Activated T-cell treated with anti-CD3 and anti-CD28 coated beads, Interleukin-2, amount 50 U/mL, for 24 hours (primary cell): ENCODE measurements at regions not wholly inside any gene's neighbourhood (a gene's known extent, or its start where the extent isn't known, plus 50 kb on each side); places are given as distances from the start of the nearest gene placed in this dataset.

Experiments used
- DNase-seq: peaks from one replicate; pipeline ENCODE4 v3.0.0-alpha.2; 2020
- H3K27ac Mint-ChIP-seq: 2 replicates; pipeline ENCODE4 v1.8.0; 2020; ENCODE audit warnings: mild to moderate bottlenecking, mixed read lengths
- H3K27me3 Mint-ChIP-seq: 2 replicates; pipeline ENCODE4 v1.8.0; 2020; ENCODE audit warnings: mixed read lengths
- H3K36me3 Mint-ChIP-seq: 2 replicates; pipeline ENCODE4 v1.8.0; 2020; ENCODE audit warnings: low read depth, mixed read lengths
- H3K4me1 Mint-ChIP-seq: 2 replicates; pipeline ENCODE4 v1.8.0; 2020; ENCODE audit warnings: low read depth, mixed read lengths
- H3K4me3 Mint-ChIP-seq: 2 replicates; pipeline ENCODE4 v1.8.0; 2020; ENCODE audit warnings: mild to moderate bottlenecking, moderate library complexity, mixed read lengths
- H3K9me3 Mint-ChIP-seq: 2 replicates; pipeline ENCODE4 v1.8.0; 2020; ENCODE audit warnings: mixed read lengths

DNA sequence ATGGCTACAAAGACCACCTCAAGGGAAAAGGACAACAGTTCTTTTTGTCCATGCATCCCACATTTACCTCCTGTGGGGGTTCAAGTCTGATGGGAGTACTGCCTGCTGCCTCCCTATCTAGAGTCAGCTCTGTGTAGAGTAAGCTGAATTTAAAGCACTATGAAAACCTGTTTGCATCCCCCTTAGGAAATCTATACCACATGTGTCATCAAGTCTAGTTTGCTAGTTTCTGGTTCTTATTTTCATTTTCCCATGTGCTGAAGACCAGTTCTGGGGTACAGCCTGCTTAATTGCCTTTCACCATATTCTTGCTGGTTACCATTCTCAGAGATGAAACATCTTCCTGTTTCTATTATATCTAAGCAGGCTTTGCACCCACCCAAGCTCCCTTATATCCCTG is 470.3 kb downstream of the MBD2 start:
- no peak overlapping the region for H3K27ac Mint-ChIP-seq
- no peak for DNase-seq
- no peaks in the 10 kb centered on the region for H3K27me3 Mint-ChIP-seq
- no peak overlapping the region for H3K4me3 Mint-ChIP-seq
- H3K4me1 Mint-ChIP-seq: no peaks in the 10 kb centered on the region
- H3K9me3 Mint-ChIP-seq: no peaks in the 10 kb centered on the region
- H3K36me3 Mint-ChIP-seq: no peaks in the 10 kb centered on the region

GRCh38 chr18:53753601-53754000 is 470.9 kb downstream of the MBD2 start:
- no peak overlapping the region for H3K27ac Mint-ChIP-seq
- H3K9me3 Mint-ChIP-seq: no peaks in the 10 kb centered on the region
- H3K36me3 Mint-ChIP-seq: no peaks in the 10 kb centered on the region
- H3K4me1 Mint-ChIP-seq: no peaks in the 10 kb centered on the region
- H3K4me3 Mint-ChIP-seq: no peak overlapping the region
- no peak for DNase-seq
- no peaks in the 10 kb centered on the region for H3K27me3 Mint-ChIP-seq

DNA sequence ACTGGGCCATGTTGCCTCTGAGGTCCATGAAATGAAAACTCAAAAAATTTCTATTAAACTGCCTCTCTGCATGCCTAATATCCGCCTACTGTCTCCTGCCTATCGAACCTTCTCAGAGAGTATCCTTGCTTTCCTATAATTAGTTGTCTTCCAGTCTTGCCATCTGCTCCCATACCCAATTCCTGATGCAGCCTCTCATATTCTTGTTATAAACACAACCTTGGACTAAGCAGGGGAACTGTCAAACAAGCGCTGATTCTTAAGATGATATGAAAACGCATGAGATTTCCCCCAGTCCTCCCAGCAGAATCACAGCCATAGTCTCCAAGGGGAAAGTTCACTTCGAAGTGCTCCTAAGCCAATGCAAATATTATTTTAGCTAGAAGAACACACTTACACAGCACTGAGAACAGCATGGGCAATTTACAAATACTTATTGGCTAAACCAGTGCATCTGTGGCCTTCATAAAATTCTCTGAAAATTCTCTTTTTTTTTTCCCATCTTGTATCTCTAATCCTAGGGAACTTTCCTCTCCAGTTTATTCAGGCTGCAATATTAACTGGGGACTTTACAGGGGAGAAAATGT is 471.6 kb downstream of the MBD2 start:
- no peak for DNase-seq
- no peaks in the 10 kb centered on the region for H3K4me1 Mint-ChIP-seq
- H3K4me3 Mint-ChIP-seq: no peak overlapping the region
- H3K9me3 Mint-ChIP-seq: no peaks in the 10 kb centered on the region
- no peaks in the 10 kb centered on the region for H3K36me3 Mint-ChIP-seq
- no peaks in the 10 kb centered on the region for H3K27me3 Mint-ChIP-seq
- no peak overlapping the region for H3K27ac Mint-ChIP-seq

GRCh38 chr18:53749766-53750165 is 474.7 kb downstream of the MBD2 start:
- no peak for DNase-seq
- Mint-ChIP-seq H3K36me3 (no peaks in the 10 kb centered on the region), H3K9me3 (no peaks in the 10 kb centered on the region), H3K27ac (no peak overlapping the region), H3K27me3 (no peaks in the 10 kb centered on the region), H3K4me3 (no peak overlapping the region), H3K4me1 (no peaks in the 10 kb centered on the region)

- peaks cover 2% of the 10 kb centered on the region for H3K9me3 Mint-ChIP-seq
- H3K27me3 Mint-ChIP-seq: no peaks in the 10 kb centered on the region
- H3K36me3 Mint-ChIP-seq: no peaks in the 10 kb centered on the region
- H3K27ac Mint-ChIP-seq: no peak overlapping the region
- no peaks in the 10 kb centered on the region for H3K4me1 Mint-ChIP-seq
- H3K4me3 Mint-ChIP-seq: no peak overlapping the region
- DNase-seq: no peak
These were observed 476.8 kb downstream of the MBD2 start for GRCh38 chr18:53747663-53748160.

- Mint-ChIP-seq H3K27me3 (no peaks in the 10 kb centered on the region), H3K36me3 (no peaks in the 10 kb centered on the region), H3K27ac (no peak overlapping the region), H3K9me3 (peaks cover 2% of the 10 kb centered on the region), H3K4me1 (no peaks in the 10 kb centered on the region), H3K4me3 (no peak overlapping the region)
- no peak for DNase-seq
These were observed 477.3 kb downstream of the MBD2 start for GRCh38 chr18:53747210-53747609.

DNA sequence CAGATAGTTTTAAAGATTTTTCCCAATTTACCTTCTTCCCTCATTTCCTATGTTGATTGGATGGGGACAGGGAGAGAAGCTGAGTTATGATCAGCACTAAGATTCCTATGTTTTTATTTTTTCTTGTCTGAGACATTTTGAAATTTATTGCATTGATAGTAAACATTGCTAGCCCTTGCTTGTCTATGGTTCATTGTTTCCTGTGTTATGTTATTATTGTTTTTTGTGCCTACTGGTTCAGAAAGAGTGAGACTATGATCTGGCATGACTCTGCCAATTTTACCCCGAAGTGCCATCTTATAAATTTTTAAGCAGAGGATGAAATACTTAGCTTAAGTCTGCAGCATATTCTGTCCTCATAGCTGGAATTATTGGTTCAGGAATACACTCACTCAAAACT is 478.5 kb downstream of the MBD2 start:
- Mint-ChIP-seq H3K4me1 (no peaks in the 10 kb centered on the region), H3K36me3 (no peaks in the 10 kb centered on the region), H3K27me3 (no peaks in the 10 kb centered on the region), H3K4me3 (no peak overlapping the region), H3K9me3 (peaks cover 2% of the 10 kb centered on the region), H3K27ac (no peak overlapping the region)
- DNase-seq: no peak

GRCh38 chr18:53745224-53745967 is 479.1 kb downstream of the MBD2 start:
- Mint-ChIP-seq H3K9me3 (peaks cover 2% of the 10 kb centered on the region), H3K36me3 (no peaks in the 10 kb centered on the region), H3K27me3 (no peaks in the 10 kb centered on the region), H3K27ac (no peak overlapping the region), H3K4me3 (no peak overlapping the region), H3K4me1 (no peaks in the 10 kb centered on the region)
- no peak for DNase-seq

DNA sequence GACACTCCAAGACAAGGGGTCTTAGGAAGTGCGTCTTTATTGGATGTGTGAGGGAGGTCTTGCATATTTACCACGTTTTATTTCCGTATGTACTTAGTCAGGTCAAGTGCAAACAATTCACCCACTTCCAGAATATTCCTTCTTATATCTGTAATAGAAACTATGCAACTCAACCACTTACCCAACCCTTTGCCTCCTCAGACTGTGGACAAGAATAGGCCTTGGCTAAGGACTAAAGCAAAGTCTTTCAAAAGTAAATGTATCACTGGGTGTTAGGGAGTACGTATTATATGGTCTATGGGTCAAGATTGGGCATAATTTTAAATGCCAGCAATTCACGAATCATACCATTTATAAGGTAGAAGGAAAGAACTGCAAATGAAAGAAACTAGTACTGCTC is 484.8 kb downstream of the MBD2 start:
- no peaks in the 10 kb centered on the region for H3K4me1 Mint-ChIP-seq
- H3K4me3 Mint-ChIP-seq: no peak overlapping the region
- H3K9me3 Mint-ChIP-seq: peaks cover 2% of the 10 kb centered on the region
- H3K36me3 Mint-ChIP-seq: no peaks in the 10 kb centered on the region
- no peak for DNase-seq
- H3K27ac Mint-ChIP-seq: no peak overlapping the region
- no peaks in the 10 kb centered on the region for H3K27me3 Mint-ChIP-seq

- Mint-ChIP-seq H3K9me3 (peaks cover 11% of the 10 kb centered on the region), H3K4me3 (no peak overlapping the region), H3K36me3 (no peaks in the 10 kb centered on the region), H3K27ac (no peak overlapping the region), H3K4me1 (no peaks in the 10 kb centered on the region), H3K27me3 (no peaks in the 10 kb centered on the region)
- no peak for DNase-seq
These were observed 488.9 kb downstream of the MBD2 start for GRCh38 chr18:53735526-53735925.

- H3K9me3 Mint-ChIP-seq: no peaks in the 10 kb centered on the region
- no peak overlapping the region for H3K4me3 Mint-ChIP-seq
- H3K27ac Mint-ChIP-seq: no peak overlapping the region
- no peaks in the 10 kb centered on the region for H3K4me1 Mint-ChIP-seq
- no peaks in the 10 kb centered on the region for H3K27me3 Mint-ChIP-seq
- H3K36me3 Mint-ChIP-seq: no peaks in the 10 kb centered on the region
- no peak for DNase-seq
These were observed 509.1 kb downstream of the MBD2 start for GRCh38 chr18:53715243-53715853.

- Mint-ChIP-seq H3K4me1 (no peaks in the 10 kb centered on the region), H3K27me3 (no peaks in the 10 kb centered on the region), H3K9me3 (no peaks in the 10 kb centered on the region), H3K4me3 (no peak overlapping the region), H3K36me3 (no peaks in the 10 kb centered on the region), H3K27ac (no peak overlapping the region)
- no peak for DNase-seq
These were observed 514.4 kb downstream of the MBD2 start for GRCh38 chr18:53710080-53710479.

DNA sequence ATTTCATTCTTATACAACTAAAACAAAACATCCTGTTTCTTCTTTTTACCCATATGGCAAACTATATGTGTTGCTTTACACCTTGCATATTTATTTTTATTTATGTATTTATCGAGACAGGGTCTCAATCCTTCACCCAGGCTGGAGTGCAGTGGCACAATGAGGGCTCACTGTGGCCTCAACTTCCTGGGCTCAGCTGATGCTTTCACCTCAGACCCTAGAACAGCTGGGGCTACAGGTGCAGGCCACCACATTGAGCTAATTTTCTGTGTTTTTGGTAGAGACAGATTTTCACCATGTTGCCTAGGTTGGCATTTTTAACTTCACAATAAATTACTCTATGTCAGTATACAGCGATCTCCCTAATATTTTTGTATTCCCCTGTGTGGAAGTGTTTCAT is 522.0 kb downstream of the MBD2 start:
- Mint-ChIP-seq H3K27me3 (no peaks in the 10 kb centered on the region), H3K4me1 (no peaks in the 10 kb centered on the region)

DNA sequence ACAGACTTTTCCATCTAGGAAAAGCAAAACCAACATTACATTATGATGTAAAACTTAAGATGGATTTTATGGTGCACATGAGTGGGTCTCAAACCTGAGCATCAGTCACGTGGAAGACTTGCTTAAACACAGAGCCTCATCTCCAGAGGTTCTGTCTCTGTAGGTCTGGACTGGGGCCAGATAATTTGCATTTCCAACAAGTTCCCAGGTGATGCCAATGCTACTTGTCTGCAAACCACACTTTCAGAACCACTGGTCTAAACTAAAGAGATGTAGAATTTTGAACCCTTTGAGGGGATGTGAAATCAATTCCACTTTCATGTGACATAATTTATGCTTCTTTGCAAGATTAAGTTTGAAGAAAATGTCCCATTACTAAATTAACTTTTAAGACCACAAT is 522.8 kb downstream of the MBD2 start:
- Mint-ChIP-seq H3K4me1 (no peaks in the 10 kb centered on the region), H3K9me3 (no peaks in the 10 kb centered on the region), H3K4me3 (no peak overlapping the region), H3K36me3 (no peaks in the 10 kb centered on the region), H3K27me3 (no peaks in the 10 kb centered on the region), H3K27ac (no peak overlapping the region)
- DNase-seq: no peak

More for the DNA sequence above, 522.0 kb downstream of the MBD2 start:
- Mint-ChIP-seq H3K36me3 (no peaks in the 10 kb centered on the region), H3K27ac (no peak overlapping the region), H3K9me3 (no peaks in the 10 kb centered on the region), H3K4me3 (no peak overlapping the region)
- DNase-seq: no peak

- no peak for DNase-seq
- no peaks in the 10 kb centered on the region for H3K9me3 Mint-ChIP-seq
These were observed 525.6 kb downstream of the MBD2 start for GRCh38 chr18:53698907-53699306.

More at GRCh38 chr18:53698907-53699306, 525.6 kb downstream of the MBD2 start:
- no peak overlapping the region for H3K4me3 Mint-ChIP-seq
- H3K4me1 Mint-ChIP-seq: no peaks in the 10 kb centered on the region
- H3K27me3 Mint-ChIP-seq: no peaks in the 10 kb centered on the region
- no peak overlapping the region for H3K27ac Mint-ChIP-seq
- no peaks in the 10 kb centered on the region for H3K36me3 Mint-ChIP-seq
